ENCODE measurements at regions not wholly inside any gene's neighbourhood (a gene's known extent, or its start where the extent isn't known, plus 50 kb on each side); places are given as distances from the start of the nearest gene placed in this dataset.

GRCh38 chr20:17871181-17871580 lies 97.4 kb downstream of the SNX5 start:
- Histone ChIP-seq H3K27me3 (ENCODE audit: control insufficient read depth, insufficient read depth, low read length) (no peaks in the 10 kb centered on the region), H3K4me3 (ENCODE audit: low read depth, low read length) (no peak overlapping the region), H3K36me3 (ENCODE audit: control insufficient read depth, insufficient read depth, low read length) (no peaks in the 10 kb centered on the region)
- FAIRE-seq (no peak), DNase-seq (ENCODE audit: low read depth) (no peak)
- TF ChIP-seq CTCF (IDR thresholded peaks at IDR 0.05; ENCODE audit: insufficient read depth, low read length, severe bottlenecking) = no peak

DNA sequence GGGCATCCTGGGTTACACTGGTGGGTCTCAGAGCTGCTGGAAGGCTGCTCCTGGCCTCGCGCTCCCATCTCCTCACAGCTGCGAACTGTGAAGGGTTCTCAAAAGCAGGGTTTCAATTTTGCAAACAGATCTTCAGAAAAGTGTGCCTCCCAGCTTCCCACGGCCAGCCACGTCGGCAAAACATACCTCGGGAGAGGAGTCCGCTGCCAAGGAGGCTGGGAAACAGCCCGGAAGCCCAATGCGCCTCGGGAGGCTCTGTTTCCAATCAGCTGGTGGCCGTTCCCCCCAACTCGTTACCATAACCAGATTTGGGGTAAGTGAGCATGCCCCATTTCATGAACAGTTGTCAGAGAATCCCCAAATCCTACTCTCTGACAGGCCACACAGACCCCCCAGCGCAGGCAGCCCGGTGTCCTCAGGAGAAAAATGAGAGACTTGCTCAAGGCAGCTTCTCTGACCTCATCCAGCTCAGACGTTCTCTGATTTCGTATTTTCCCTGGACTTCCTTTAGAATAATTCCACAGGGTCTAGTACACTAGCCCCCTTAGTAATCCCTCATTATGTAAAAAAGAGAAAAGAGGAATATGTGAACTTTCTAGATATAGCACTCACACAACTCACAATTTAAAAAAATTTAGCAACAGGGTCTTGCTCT lies 98.4 kb downstream of the SNX5 start:
- FAIRE-seq = no peak

DNA sequence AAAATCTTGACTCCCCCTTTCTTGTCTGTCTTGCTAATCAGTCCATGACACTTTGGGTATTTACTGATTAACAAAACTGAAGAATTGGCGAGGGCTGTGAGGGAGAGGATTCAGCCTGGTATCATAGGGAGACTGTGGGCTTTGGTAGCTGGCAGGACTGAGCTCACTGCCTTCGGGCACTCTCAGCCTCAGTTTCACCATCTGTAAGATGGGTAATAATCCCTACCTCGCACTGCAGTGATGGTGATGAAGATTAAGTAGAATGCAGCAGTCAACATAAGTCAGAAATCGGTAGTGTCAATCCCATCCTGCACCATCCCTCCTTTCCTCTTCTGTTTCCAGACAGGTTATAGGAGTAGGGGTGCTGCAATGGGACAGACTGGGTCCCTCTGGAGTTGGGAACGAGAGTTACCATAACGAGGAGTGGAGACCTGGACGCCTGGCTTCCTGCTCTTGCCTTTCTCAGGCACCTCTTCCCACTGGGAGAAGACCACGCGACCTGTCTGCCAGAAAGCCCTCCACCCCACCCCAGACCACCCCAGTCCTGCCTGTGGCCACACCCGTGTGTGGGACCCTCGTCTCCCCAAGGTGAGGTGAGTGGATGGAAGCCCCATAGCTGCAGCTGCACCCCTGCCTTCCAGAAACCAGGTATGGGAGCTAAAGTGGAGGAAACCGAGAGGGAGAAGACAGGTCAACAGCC lies 99.1 kb downstream of the SNX5 start:
- FAIRE-seq (no peak), DNase-seq (ENCODE audit: low read depth) (no peak)
- no peaks in the 10 kb centered on the region for H3K36me3 ChIP-seq (ENCODE audit: control insufficient read depth, insufficient read depth, low read length)
- TF ChIP-seq CTCF (IDR thresholded peaks at IDR 0.05; ENCODE audit: insufficient read depth, low read length, severe bottlenecking) = no peak
- H3K27me3 ChIP-seq (ENCODE audit: control insufficient read depth, insufficient read depth, low read length) = no peaks in the 10 kb centered on the region
- no peak overlapping the region for H3K4me3 ChIP-seq (ENCODE audit: low read depth, low read length)

More for the DNA sequence above, 98.4 kb downstream of the SNX5 start:
- H3K36me3 ChIP-seq (ENCODE audit: control insufficient read depth, insufficient read depth, low read length) = no peaks in the 10 kb centered on the region
- no peaks in the 10 kb centered on the region for H3K27me3 ChIP-seq (ENCODE audit: control insufficient read depth, insufficient read depth, low read length)
- DNase-seq (ENCODE audit: low read depth) = no peak
- TF ChIP-seq CTCF (IDR thresholded peaks at IDR 0.05; ENCODE audit: insufficient read depth, low read length, severe bottlenecking) = no peak
- H3K4me3 ChIP-seq (ENCODE audit: low read depth, low read length) = no peak overlapping the region

- no peak for DNase-seq (ENCODE audit: low read depth)
Measured at GRCh38 chr20:17868700-17869231, 99.8 kb downstream of the SNX5 start.

DNA sequence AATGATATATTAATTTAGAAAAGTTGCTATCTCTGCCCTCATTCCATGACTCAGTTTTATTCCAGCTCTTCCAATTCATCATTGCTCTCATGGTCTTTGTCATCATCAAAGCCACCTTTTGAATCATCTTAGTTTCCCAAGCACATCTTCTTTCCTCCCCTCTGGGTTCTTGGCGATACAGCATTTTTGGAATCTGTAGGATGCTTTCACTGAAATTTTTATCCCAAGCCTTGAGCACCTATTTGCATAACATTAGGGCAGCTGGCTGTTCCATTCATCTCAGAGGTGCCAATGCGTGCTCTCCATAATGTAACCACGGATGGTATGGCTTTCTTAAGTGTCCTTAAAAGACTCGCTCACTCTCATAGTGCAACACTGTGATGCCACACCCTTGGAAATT lies 100.4 kb downstream of the SNX5 start:
- FAIRE-seq (no peak), DNase-seq (ENCODE audit: low read depth) (no peak)
- no peaks in the 10 kb centered on the region for H3K27me3 ChIP-seq (ENCODE audit: control insufficient read depth, insufficient read depth, low read length)
- no peaks in the 10 kb centered on the region for H3K36me3 ChIP-seq (ENCODE audit: control insufficient read depth, insufficient read depth, low read length)
- no peak for TF ChIP-seq CTCF (IDR thresholded peaks at IDR 0.05; ENCODE audit: insufficient read depth, low read length, severe bottlenecking)
- no peak overlapping the region for H3K4me3 ChIP-seq (ENCODE audit: low read depth, low read length)

More at GRCh38 chr20:17868700-17869231, 99.8 kb downstream of the SNX5 start:
- no peak for FAIRE-seq
- Histone ChIP-seq H3K4me3 (ENCODE audit: low read depth, low read length) (no peak overlapping the region), H3K27me3 (ENCODE audit: control insufficient read depth, insufficient read depth, low read length) (no peaks in the 10 kb centered on the region), H3K36me3 (ENCODE audit: control insufficient read depth, insufficient read depth, low read length) (no peaks in the 10 kb centered on the region)
- TF ChIP-seq CTCF (IDR thresholded peaks at IDR 0.05; ENCODE audit: insufficient read depth, low read length, severe bottlenecking) = no peak

All from bronchial epithelial cell (primary cell).